Activated CD8-positive, alpha-beta memory T cell treated with anti-CD3 and anti-CD28 coated beads, Interleukin-2, amount 50 U/mL, for 24 hours (primary cell): ENCODE measurements at regions not wholly inside any gene's neighbourhood (a gene's known extent, or its start where the extent isn't known, plus 50 kb on each side); places are given as distances from the start of the nearest gene placed in this dataset.

ENCODE experiments used
- DNase-seq: peaks from one replicate; pipeline ENCODE4 v3.0.0-alpha.2; 2020; ENCODE audit errors: extremely low read depth

DNA sequence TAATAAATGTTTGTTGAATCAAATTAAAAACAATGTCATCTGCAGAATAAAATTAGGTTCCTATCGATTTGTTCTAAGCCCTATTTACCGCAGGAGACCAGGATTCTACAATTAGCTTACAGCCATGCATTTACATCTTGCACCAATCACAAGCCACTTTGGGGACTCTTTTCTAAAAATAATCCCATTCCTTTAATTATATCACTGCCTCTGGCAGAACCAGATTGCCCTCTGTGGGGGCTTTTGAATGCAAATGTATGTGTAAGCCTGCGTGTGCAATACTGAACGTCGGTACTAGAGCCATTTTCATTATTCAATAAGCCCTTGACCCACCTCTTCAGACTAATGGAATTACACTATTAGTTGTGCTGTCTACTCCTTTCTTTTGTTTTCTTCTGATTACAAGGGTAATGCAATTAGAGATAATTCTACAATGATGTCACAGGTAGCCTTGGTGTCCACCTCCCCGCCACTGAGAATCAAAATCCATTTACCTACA, 391.3 kb upstream of the XYLT1 start:
- DNase-seq = no peak

DNA sequence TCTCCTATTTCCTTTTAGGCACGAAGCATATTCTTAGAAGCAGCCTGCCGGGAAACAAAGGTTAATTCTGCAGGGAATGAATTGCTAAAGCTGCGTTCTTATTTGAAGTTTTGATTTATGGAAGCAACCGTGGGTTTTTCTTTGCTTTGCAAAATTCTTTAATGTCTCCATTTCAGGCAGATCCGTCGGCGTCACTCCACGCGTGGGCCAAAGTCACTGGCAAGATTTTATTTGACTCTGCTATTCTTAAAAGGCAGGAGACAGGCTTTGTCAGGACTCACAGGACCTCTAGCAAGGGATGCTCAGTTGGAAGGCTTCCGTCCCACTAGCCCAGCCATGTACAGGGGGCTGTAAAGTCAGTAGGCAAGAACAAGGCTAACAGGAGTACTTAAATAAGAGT, 387.3 kb upstream of the XYLT1 start:
- DNase-seq = no peak

- DNase-seq = no peak
These were observed 383.2 kb upstream of the XYLT1 start for GRCh38 chr16:17853958-17854357.

DNA sequence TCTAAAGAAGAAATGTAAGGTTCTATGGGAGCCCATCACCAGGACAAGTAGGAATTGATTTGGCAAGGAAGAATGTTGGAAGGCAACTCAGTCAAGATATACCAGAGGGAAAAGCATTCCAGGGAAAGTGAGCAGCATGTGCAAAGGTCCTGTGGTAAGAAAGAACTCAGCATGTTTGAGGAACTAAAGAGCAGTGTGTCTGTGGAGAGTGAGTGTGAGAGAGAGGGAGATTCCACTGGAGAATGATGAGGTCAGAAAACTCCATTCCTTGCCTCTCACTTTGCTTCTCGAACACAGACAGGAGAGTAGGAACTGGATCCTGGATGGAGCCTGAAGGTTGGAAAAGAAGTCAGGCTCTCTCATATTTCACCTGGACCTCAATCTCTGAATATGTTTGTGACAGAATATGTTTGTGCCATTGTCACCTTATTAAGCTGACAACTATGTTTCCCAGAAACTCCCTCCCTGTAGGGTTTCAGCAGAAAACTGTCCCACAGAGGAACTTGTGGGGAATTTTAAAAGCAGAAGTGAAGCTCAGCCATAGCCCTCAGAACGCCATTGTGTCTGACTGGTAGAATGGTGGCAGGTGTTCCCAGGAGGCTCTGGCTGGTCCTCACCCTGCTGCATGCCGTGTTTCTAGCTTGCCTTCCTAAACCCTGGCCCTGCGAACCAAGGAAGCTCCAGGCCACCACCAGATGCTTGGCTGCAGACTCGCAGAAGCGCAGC, 382.4 kb upstream of the XYLT1 start:
- DNase-seq = no peak

- no peak for DNase-seq
These were observed 380.0 kb upstream of the XYLT1 start for GRCh38 chr16:17850581-17851250.

- no peak for DNase-seq
These were observed 376.6 kb upstream of the XYLT1 start for GRCh38 chr16:17847234-17847795.

DNA sequence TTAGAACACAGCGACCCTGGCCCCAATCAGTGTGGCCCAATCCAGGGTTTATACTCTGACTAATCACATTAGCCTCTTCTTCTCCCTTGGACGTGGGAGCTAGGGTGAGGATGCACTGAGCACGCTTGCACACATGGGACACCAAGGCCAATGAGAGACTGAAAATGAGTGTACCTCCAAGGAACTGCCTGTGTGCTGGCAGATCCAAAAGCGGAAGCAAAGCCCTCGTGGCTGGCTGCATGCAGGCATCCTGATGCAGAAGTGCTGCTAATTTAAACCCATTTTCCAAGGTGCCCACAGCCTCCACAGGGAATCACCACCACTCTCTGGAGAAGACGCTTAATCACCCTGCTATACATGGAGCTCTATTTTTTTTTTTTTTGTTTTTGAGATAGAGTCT, 375.3 kb upstream of the XYLT1 start:
- no peak for DNase-seq

DNA sequence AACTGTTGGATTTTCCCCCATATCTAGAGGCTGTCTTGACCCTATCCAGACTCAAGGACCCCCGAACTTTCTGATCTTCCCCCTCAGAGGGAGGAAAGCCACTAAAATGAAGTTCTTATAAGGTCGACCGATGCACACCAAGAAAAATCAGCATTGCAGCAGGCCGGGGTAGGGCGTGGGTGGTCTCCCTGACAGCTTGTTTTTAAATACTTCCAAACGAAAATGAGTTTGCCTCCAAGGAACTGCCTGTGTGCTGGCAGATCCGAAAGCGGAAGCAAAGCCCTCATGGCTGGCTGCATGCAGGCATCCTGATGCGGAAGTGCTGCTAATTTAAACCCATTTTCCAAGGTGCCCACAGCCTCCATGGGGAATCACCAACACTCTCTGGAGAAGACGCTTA, 374.3 kb upstream of the XYLT1 start:
- no peak for DNase-seq

GRCh38 chr16:17843905-17844304, 373.1 kb upstream of the XYLT1 start:
- no peak for DNase-seq

DNA sequence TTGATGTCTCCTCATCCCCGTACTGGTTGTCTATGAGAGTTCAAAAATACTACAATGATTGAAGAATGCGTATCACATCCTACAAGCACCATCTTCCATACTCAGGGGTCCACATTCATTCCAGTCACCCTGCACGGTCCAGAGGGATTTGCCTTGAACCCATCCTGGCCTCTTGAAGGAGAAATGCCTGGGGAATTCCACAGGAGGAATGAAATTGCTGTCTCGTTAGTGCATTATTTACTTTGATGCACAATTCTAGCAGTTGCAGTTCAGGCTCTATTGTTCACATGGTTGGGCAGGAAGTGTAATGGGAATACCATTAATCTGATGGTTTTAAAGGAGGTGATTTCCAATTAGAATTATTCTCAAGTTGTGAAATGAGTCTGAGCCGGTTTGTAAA, 369.1 kb upstream of the XYLT1 start:
- no peak for DNase-seq

DNA sequence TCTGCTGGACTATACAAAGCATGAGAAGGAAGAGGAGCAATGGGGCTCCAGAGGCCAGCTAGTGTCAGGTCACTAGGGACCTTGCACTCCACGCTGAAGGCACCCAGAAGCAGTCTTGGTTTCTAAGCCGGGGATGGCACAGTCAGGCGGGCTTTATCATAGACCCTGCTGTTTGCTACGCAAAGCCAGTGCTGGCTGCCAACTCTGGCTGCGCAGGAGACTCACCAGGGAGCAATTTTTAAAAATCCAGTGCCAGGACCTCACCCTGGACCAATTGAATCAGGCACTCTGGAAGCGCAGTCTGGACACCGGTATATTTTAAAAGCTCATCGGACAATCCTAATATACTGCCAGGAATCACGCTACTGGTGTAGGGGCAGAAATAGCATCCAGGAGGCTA, 368.5 kb upstream of the XYLT1 start:
- DNase-seq = no peak

DNA sequence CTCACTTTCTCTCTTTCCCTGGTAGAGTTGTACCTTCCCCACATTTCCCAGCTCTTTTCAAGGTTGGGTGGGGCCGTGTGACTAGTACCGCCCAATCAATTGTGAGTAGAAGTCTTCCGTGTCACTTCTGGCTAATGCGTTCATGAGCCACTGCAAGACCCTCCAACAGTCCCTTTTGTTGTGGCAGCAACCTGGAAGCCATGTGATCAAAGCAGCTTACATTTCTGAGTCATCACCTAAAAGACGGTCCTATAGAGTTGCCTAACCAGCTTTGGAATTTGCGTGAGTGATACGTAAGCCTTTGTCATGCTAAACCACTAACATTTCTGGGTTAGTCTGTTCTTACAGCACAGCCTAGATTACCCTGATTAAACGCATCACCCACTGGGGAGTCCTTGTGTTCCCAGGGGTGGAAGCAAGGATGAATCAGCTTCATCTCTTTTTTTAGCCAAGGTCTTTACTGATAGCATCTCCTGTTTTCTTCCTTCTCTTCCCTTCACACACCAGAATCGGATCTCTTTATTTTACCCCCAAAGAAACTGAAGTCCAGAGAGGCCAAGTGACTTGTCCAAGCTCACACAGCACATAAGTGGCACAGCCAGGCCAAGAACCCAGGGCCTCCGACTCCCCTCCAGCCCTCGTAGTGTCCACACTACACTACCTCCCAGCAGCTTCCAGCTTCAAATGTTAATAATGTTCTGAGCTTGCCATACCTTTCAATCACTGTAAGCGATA, 366.3 kb upstream of the XYLT1 start:
- DNase-seq = no peak

DNA sequence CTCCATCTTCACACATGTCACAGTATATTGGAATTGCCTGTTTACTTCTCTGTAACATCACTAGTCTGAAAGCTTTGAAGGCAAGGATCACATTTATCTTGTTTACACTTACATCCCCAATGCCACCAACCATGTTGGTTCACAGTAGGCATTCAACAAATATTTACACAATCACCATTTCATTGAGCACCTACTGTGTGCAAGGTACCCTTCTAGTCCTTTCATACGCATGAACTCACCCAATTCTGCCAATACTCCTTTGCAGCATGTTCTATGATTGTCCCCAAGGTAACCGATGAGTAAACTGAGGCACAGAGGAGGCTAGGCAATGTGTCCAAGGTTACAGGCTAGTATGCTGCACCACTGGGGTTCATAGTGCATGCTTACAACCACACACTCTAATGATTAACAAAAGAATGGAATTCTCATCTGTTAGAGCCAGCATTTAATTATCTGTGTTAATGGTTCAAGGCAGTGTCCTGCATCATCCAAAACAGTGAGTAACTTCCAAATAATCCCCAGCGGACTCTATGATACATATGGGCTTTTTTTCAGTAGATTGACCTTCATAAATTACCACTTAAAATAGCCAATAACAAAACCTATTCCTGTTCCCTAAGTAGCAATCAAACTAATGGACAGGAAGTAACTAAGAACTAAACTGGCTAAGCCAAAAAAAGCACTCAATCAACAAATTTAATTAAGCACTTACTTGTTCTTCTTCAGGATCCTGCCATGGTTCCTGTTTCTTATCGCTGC, 364.5 kb upstream of the XYLT1 start:
- no peak for DNase-seq

DNA sequence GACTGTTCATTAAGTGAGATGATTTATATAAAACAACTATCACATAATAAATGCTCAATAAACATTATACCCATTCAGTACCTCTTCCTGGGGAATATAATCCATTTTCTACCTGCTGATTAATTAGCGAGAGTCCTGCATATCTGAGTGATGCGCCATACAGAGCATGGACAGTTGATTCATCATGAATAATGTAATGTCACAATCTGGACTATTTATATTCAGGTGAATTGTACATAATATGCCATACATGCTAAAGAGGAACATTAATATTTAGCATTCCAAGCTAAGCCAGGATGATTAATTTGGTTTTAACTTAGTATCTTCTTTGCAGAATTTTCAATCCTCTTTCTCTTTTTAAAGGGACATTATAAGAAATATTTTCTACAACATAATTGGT, 362.0 kb upstream of the XYLT1 start:
- DNase-seq = no peak

DNA sequence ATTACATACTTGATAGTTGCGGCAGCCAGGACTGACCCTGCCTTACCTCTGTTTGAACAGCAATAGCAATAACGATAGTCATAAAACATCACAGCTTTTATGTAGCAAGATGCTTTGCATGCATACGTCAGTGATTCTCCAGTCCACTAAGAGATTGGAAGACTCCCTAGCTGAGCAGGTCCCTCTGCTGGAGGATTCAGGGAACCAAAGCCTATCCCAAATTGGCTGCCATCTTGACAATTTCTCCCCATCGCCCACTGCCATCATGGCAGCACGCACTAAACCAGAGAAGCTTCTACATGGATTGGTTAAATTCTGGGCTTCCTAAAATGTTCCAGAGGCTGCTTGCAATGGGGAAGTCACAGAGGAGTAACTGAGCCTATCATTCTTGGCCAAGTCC, 360.6 kb upstream of the XYLT1 start:
- DNase-seq = no peak

GRCh38 chr16:17830651-17831050, 359.9 kb upstream of the XYLT1 start:
- DNase-seq = no peak

DNA sequence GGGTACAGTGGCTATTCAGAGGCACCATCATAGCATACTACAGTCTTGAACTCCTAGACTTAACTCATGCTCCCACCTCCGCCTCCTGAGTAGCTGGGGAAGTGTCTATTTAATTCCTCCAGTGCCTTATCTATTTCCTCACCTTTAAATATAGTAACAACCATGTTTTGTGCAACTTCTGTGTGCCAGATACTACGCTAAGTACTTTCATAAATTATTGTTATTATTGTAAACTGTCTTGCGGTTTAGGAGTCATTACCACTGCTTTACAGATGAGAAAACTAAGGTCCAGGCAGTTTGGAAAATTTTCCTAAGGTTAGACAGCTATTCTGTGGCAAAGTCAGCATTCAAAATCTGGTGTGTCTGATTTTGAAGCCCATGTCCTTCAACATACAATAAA, 359.1 kb upstream of the XYLT1 start:
- no peak for DNase-seq

DNA sequence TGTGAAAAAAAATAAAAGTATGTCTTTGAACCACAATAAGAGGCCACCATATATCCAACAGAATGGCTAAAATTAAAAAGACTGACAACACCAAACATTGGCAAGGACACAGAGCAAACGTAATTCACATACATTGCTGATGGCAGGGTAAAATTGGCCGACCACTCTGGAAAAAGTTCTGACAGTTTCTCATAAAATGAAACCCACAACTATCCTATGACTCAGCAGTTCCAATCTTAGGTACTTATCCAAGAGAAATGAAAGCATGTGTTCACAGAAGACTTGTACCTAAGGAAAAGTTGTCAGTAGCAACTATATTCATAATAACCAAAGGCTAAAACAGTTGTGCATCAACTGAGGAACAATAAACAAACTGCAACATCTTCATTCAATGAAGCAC, 357.3 kb upstream of the XYLT1 start:
- no peak for DNase-seq

DNA sequence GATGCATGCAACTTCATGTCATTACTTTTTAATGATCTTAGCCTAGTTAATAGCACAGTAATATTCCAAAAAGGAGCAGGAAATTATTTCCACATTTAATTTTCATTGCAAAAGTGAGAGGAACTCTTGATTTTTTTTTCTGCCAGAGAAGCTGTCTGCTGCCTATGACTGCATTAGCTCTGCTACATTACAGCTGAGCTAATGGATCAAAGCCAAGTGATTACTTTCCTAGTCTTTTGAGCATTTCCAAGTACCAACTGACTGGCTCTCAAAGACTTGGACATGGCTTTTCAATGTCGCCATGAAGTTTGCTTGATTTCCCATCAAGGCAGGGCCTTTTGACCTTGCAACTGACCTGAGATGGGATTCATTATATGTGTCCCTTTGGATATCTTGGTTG, 356.6 kb upstream of the XYLT1 start:
- no peak for DNase-seq

DNA sequence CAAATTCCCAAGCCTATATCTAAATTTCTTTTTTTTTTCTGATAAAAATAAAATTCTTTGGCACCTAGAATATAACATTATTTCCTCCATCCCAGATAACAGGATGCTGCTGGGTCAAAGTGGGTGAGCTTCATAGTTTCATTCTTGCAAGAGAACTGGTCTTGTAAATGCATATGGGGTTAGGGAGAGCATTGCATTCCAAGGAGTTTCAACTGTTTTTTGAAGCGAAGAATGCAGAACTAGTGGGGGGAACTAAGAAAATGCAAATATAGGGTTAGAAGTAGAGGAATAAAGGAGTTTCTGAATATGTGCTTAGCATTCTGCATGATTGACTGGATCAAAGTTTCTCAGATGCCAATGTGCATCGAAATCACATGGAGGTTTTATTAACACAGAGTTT, 347.2 kb upstream of the XYLT1 start:
- no peak for DNase-seq

GRCh38 chr16:17817260-17817659, 346.5 kb upstream of the XYLT1 start:
- DNase-seq = no peak

- no peak for DNase-seq
These were observed 342.0 kb upstream of the XYLT1 start for GRCh38 chr16:17812771-17813170.
